Iris pigment epithelial cell (primary cell): ENCODE measurements at regions not wholly inside any gene's neighbourhood (a gene's known extent, or its start where the extent isn't known, plus 50 kb on each side); places are given as distances from the start of the nearest gene placed in this dataset.

Source experiments
- DNase-seq: peaks from one replicate; pipeline ENCODE4 v3.0.0-alpha.2; 2011; ENCODE audit warnings: low read depth

DNA sequence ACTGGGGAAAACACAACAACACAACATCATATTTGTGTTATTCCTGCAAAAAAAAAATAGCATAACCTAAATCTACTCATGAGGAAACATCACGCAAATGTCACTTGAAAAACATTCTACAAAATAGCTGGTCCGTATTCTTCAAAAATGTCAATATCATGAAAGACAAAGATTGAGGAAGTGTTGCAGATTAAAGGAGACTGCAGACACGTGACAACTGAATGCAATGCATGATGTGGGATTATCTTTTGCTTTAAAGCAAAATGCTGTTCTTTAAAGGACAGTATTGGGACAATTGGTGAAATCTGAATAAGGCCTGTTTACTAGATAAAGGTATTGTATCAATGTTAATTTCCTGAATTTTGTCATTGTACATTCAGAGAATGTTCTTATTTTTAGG is 157.7 kb downstream of the SMIM20 start:
- no peak for DNase-seq

DNA sequence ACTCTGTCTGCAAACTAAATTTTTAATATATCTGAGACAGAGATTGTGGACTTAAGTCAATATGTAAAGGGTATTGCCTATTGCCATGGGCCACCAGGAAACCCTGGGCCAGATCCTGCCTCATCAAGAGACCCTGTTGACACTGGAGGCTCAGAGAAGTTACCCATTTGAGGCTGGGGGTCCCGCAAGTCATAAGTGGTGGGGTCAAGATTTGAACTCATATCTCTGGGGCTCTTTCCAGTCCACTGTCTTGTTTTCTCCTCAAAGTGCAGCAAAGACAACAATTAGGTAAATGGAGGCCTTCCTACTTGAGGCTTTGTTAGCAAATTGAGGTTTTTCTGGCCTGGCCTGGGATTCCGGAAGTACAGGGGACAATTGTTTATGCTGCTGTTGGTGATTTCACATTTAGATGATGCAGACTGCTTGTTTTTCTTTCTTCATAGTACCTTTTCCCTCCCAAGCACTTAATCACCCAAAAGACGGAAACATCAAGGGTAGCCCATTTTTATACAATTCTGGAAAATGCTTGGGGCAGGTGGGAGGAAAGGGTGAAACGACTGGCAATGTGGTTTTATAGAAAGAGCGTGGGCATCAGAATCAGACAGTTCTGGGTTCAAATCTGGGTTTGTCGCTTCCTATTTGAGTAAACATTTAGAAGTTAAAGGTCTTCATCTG is 160.0 kb downstream of the SMIM20 start:
- DNase-seq = no peak

DNA sequence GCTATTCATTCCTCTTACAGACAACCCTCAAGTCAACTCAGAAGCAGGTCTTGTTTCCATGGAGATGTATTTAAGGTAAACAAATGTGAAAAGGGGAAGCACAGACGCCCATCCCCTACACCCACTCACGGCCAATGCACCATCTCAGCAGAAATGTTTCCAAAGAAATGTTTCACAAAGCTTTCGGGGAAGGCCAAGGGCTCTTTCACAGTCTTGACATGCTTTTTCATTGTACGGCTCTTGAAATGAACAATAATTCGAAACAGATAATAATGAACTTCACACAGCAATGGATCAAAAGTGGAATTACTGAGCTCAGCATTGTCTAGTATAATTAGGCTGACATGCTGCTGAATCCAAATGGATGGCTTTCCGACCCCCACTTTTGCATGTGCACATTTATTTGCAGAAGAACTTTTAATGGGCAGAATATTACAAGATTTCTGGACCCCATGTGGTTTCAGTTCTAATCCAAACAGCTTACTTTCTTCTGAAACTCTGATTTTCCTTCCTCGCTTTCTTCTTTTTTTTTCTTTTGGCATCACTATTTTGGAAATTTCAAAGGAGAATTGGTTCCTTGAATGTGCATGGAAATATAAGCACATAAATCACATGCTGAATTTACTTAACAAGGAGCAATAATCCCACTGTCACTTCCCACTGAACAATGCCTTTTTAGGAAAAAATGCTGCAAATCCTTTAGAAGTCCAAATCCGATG is 160.9 kb downstream of the SMIM20 start:
- DNase-seq = no peak

DNA sequence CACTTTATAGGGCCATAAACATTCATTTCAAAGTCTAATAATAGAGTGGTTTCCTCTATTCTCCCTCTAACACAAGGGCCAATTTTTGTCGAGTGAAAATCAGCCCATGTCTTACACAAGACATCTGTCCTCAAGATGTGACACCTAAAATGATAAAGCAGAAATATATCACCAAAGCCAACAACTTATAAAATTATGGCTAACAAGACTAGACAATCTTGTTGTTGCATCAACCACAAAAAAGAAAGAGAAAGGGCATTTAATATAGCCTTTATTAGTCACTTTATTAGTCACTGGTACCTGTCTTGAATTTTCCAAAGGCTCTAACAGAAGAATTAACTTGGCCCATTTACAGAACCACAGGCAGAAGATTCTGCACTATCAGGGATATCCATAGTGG is 161.6 kb downstream of the SMIM20 start:
- DNase-seq = no peak

DNA sequence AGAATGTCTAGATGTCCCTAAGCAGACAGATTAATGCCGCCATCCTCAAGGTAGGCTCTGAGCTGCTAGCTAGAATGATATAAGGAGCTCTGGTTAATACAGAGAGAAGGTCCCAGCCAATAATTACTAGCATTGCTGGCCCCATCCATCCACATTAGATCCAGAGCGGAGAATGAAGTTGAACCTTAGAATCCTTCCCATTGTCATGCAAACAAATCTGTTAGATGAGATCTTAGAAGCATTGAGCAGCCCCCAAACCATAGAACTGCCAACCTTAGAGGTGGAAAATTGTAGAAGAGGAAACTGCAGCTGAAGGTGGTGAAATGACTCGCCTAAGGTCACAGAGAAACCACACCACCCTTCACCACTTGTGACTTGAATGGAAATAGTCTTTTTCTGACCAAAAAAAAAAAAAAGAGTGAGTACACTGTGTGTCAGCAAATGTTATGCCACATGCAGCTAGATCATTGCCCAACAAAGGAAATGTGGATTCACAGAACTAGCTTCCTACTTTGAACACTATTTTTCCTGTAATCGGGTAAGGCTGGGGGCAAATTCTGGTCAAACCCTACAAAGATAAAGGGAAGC is 162.1 kb downstream of the SMIM20 start:
- DNase-seq = peak; percentile 75

DNA sequence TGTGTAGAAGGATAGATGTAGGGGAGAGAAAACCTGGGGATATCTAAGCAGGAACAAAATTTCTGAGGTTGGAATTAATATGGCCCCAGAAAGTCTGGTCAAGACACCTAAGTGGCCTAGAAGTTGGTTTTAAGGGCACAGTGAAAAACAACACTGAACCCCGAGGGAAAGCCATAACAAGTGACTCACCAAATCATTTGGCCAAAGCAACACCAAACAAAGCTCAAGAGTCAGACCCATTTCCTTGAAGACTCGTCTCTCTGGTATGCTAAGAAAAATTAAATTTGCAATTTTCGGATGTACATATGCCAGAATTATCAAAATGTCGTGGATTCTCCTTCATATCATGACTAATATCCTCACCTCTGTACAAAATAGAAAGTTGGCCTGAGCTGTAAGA is 162.9 kb downstream of the SMIM20 start:
- peak; percentile 78 for DNase-seq

DNA sequence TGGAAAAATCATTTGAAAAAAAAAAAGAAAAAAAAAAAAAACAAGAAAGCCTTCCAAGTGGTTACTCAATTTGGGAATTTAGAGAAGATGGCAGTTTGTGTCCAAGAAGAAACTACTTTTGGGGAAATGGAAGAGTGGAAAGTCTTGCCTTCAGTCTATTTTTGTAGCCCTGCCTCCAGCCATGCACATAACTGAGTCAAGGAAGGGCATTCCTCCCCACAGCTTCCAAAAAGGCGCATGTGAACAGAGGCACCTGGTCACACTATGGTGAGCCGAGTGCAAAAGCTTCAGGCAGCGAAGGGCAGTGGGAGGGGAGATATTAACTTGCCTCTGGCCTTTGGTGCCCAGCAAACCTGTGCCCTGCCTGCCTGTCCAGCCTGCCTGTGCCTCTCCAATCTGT is 163.7 kb downstream of the SMIM20 start:
- DNase-seq = no peak

DNA sequence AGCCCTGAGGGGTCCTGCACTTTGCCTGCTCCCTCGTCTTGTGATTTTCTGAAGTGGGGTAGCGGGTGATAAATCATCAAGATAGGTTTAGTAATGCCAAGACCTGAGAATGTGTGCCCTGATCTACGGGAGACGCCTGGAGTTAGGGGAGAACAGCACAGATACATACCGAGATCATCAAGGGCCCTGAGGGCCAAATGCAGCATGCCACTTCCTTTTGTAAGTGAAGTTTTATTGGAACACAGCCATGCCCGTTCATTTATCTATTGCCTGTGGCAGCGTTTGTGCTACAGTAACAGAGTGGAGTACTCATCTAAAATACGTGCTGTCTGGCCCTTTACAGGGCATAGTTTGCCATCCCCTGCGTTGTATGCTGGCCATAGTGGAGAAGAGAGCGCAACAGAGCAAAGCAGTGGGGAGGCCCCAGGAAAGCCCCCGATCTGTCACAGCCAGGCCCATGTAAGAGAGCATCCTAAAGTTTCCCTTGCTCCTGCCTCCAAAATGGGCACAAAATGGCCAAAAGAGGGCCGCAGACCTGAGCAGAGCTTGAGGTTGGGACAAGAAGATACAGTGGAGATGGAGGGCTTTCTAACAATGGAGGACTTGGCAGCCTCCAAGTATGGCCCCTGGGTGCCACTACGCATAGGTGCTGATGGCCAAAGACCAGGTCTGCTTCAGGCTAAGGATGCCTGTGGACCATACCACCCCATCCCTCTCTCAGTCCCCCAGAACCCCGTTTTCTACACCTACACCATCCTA is 167.0 kb downstream of the SMIM20 start:
- DNase-seq = no peak

DNA sequence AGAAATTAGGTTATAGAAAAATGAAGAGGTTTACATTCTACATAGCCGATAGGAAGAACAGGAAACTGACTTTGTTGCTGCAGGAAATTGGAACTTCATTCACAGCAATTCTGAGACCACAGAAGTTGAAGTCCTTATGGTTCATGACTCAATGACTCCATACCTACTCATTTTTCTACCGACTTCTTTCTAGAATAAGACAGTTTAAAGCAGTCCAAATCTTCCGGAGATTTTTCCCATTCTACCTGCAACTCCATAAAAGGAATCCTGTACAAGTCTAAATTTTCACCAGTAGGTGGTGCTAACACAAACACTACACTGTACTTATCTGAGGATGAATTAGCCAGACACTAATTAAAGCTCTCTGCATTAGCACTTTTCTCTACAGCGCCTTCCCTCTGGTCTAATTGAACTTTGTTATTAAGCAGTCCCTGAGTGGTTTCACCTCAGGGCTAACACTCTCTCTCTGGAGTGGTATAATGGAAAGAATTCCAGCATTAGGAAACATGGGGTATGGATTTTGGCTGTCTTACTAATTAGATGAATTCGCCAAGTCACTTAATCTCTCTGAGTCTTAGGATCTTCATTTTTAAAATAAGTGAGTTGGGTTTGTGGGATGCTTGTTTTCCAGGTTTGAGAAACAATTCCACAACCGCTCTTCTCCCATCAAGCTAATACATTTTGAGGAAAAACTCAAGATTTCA is 167.9 kb downstream of the SMIM20 start:
- peak; percentile 47 for DNase-seq

DNA sequence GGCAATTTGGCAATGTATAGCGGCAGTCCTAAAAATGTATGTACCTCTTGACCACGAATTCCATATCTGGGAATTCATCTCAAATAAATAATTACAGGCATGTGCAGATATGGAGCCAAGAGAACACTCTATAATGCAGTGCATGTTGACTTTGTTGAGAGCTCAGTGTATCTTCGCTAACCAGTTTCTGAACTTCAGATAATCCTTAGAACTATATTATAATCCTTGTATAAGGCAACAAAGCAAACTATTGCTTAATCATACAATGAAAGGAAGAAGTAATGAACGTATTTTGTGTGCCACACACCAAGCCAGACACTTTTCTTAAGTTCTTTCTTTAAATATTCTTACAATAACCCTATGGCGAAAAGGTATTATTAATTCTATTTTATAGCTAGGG is 168.5 kb downstream of the SMIM20 start:
- DNase-seq = no peak

DNA sequence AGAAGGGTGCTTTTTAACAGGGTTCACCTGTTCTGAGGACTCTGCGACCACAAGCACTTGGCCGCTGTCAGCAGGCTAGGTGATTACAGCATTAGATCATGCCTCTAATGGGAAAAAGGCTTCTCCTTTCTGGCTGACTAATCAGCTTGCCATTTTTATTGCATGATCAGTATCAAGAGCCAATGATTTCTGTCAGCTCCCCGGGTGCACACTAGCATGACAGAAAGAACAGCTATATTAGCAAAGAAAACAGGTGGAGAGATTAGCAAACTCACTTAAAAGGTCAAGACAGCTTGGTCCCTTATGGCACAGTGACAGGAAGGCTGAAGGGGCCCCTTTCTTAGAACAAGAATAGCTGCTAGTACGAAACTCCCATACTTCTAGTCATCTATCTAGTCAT is 170.0 kb downstream of the SMIM20 start:
- DNase-seq = peak; percentile 94

DNA sequence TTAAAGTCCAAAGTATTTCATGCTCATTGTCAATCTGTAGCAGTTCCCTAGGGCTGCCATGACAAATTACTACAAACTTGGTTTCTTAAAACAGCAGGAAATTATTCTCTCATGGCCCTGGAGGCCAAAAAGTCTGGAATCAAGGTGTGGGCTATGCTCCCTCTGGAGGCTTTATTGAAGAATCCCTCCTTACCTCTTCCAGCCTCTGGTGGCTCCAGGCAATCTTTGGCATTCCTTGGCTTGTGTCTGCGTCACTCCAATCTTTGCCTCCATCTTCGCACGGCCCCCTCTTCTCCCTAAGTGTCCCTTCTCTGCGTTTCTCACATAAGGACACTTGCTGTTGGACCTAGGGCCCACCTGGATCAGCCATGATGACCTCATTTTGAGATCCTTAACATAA is 170.4 kb downstream of the SMIM20 start:
- no peak for DNase-seq

DNA sequence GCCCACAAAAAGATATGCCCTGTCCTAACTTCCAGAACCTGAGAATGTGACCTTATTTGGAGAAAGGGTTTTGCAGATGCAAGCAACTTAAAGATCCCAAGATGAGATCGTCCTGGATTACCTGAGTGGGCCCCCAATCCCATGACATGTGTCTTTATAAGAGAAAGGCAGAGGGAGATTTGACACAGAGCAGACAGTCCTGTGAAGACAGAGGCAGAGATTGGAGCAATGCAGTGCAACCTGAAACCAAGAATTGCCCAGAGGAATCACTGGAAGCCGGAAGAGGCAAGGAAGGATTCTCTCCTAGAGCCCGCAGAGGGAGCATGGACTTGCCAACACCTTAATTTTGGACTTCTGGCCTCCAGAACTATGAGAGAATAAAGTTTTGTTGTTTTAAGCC is 171.5 kb downstream of the SMIM20 start:
- no peak for DNase-seq

DNA sequence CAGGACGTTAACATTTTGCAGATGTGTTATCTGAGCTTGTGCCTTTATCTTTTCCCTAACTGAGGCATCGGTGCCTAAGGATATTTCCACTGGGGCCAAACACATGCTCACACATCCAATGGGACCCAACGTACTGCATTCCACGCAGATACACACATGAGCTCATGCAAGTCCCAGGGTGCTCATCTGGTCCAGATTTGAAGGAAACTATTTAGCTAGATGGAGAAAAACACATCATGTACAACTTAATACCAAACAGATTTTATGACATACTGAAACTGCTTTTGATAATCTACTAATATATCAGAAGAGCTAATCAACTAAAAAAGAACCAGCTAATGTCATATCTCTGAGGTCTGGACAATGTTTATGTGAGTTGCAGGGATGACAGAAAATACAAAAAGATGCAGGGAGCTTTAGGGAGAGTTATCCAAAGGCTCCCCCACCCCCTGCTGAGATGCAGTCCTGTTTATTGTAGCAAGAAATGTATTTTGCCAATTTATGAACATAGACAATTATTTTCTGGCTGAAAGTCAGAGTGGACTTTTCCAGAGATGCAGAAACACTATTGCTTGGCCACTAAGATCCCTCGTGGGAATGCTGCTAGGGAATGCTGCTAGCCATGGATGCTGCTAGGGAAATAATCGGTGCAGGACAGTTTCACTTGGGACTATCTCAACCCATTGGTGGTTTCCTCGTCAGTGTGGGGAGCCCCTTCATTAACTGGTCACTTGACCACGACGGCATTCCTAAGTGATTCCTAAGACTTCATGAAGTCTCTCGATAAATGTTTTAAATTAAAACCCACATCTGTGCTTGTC is 172.8 kb downstream of the SMIM20 start:
- no peak for DNase-seq

DNA sequence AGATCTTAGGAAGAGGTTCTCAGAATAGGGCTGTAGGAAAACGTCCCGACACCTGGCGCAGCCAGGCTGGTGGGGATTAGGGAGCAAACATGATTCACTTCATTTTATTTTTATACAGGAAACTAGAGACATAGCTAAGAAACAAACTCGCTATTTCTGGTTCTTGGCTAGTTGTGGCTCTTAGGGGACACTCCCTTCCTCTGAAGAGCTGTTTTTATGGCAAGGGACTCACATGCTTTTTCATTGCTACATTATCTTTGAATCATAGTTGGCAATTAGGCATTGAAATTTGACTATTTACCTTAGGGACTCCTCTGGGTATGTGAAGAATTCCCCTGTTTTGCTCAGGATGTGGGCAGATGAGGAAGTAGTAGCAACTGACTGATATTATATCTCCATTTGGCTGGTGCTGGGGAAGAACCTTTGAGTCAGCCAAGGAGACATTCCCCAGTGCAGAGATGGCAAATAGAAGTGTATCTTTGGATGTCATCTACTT is 174.5 kb downstream of the SMIM20 start:
- DNase-seq = peak; percentile 69

DNA sequence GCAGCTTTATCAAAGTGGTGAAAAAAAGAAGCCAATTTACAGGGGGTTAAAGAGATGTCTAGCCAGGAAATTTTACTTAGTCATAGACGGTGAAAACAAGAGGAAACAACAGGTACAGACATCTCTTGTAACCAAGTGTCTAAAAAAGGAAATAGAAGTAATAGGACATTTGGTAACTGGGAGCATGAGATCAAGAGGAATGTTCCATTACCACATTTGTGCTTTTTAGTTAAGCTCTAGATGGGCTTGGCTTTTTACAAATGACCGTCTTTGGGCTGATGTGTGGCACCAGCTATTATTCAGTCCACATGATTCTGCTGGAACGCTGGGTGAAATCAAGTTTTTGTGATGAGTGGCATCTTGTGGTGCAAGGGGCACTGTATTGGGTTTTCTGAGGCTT is 179.5 kb downstream of the SMIM20 start:
- DNase-seq = peak; percentile 20

DNA sequence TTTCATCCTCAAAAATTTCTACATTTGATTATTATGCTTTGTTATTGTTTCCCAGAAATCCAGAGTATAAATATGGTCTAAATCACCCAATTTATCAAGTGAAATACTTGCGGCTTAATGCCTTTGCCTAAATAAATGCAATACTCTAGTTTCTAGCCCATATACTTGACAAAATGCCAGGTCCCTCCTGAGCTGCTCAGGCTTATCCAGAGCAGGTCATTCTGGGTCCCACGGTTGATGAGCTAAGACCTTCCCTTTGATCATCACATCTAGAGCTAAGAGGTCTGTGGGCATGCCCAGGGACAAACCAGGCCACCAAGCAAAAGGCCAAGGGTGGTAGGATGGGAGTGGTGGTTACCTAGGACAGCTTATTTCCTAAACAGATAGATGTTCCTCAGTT is 180.1 kb downstream of the SMIM20 start:
- DNase-seq = no peak

DNA sequence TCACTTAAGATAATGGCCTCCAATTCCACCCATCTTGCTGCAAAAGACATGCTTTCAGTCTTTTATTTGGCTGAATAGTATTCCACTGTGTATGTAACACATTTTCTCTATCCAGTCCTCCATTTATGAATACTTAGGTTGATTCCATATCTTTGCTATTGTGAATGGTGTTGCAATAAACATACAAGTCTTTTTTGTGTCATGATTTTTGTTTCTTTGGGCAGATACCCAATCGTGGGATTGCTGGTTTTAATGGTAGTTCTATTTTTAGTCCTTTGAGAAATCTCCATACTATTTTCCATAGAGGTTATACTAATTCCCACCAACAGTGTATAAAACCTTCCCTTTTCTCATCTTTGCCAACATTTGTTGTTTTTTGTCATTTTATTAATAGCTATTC is 180.9 kb downstream of the SMIM20 start:
- DNase-seq = no peak

DNA sequence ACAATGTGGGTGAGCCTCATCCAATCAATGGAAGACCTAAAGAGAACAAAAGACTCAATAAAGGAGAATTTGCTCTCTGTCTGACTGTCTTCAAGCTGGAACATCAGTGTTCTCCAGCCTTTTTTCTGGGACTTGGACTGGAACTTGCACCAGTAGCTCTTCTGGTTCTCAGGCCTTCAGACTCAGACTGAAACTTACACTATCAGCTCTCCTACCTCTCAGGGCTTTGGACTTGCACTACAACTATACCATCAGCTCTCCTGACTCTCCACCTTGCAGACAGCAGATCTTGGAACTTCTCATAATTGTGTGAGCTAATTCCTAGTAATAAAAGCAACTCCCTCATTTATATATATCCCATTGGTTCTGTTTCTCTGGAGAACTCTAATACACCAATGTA is 185.9 kb downstream of the SMIM20 start:
- DNase-seq = no peak

DNA sequence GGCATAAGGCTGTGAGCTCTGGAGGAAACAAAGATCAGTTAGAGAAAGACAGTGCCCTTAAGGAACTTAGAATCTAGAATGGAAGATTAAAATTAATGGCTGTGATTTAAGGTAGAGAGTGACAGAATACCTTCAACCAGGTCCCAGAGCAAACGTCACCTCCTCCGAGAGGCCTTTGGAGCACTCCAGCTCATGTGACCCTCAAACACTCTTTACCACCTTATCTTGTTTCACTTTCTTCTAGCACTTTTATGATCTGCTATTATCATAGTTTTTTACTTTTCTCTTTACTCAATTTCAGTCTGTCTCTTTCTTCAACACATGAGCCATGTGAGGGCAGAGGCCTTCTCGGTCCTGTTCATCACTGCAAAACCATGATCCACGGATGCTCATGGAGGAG is 187.0 kb downstream of the SMIM20 start:
- no peak for DNase-seq

DNA sequence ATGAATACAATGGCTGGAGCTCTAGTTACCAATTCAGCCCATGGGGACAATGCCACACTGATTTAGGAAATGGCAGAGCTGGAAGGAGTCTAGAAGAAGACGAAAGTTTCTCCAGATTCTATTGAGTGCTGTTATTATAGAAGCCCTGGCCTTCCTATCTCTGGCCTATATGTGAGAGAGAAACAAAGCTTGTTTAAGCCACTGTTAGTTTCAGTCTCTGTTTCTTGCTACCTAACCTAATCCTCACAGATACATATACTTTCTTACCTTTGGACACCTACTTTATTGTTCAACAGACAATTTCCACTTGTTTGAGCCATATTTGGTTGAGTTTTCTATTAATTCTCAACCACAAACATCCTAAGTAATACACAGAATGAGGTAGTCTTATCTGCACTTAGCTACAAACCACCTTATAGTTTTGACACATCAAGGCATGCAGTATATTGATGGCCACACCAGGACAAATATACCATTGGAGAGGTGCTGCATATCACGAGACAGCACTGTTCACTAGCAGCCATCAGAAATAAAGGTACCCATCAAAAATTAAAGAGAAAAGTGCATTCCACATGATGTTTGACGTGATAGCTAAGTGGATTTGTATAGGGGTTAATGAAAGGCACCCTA is 190.2 kb downstream of the SMIM20 start:
- DNase-seq = no peak
